Heart right ventricle (tissue), 16 donors: ENCODE measurements at regions not wholly inside any gene's neighbourhood (a gene's known extent, or its start where the extent isn't known, plus 50 kb on each side); places are given as distances from the start of the nearest gene placed in this dataset.
A peak's percentile ranks its signal among the peaks of the same experiment; 100 is the strongest.

Source experiments
- ATAC-seq, 8 donors: fragments of 200-7000 bp; cut with Tn5 transposase; one replicate each; pipeline ENCODE4 v1.9.1; 2020; ENCODE audit warnings: mild to moderate bottlenecking in 8 of 8, moderate library complexity in 8 of 8, moderate number of reproducible peaks in 1 of 8
- DNase-seq, 2 donors: peaks; one replicate each; pipeline ENCODE4 v3.0.0-alpha.2; 2020
- H3K27ac ChIP-seq, 10 donors: fragments of 200-600 bp; sonication (generic) in 2 of 10; one replicate each; pipeline versions ENCODE4 v1.5.0 to v1.8.0; 2020 to 2022; ENCODE audit warnings: mild to moderate bottlenecking in 3 of 10
- H3K27me3 ChIP-seq, 7 donors: fragments of 200-600 bp; one replicate each; pipeline ENCODE4 v1.8.0; 2021 to 2022; ENCODE audit warnings: mild to moderate bottlenecking in 2 of 7
- H3K36me3 ChIP-seq, 9 donors: fragments of 200-600 bp; sonication (generic) in 1 of 9; one replicate each; pipeline versions ENCODE4 v1.5.0 to v1.8.0; 2020 to 2022; ENCODE audit warnings: mild to moderate bottlenecking in 2 of 9
- H3K4me1 ChIP-seq, 9 donors: fragments of 200-600 bp; sonication (generic) in 1 of 9; one replicate each; pipeline versions ENCODE4 v1.5.0 to v1.8.0; 2020 to 2022; ENCODE audit warnings: mild to moderate bottlenecking in 4 of 9
- H3K4me3 ChIP-seq, 10 donors: fragments of 200-600 bp; sonication (generic) in 2 of 10; one replicate each; pipeline versions ENCODE4 v1.5.0 to v1.8.0; 2020 to 2022; ENCODE audit warnings: mild to moderate bottlenecking in 7 of 10, moderate library complexity in 2 of 10
- H3K9me3 ChIP-seq, 11 donors: fragments of 200-600 bp in 10 of 11; sonication (generic) in 2 of 11; one replicate each; pipeline versions ENCODE4 v1.5.0 to v1.8.0; 2013 to 2022; ENCODE audit warnings: mild to moderate bottlenecking in 2 of 11, control low read depth in 1 of 11, moderate library complexity in 1 of 11
- WGBS, 2 donors: extraction: QIAGEN DNeasy Blood & Tissue Kit; methylation state at CpG; one replicate each; pipeline ENCODE4 v1.1.7; 2013; ENCODE audit warnings: inconsistent platforms in 1 of 2; 5-methylcytosine and 5-hydroxymethylcytosine counted together
- intact Hi-C, 10 donors: fragments of 100-400 bp; cut with DNase I; formaldehyde crosslinking; loops; one replicate each; pipeline versions ENCODE4 v1.11.1 to v1.14.2; 2022
- TF ChIP-seq, protein P1 (sequence below), 9 donors: fragments of 200-600 bp; sonication (generic) in 2 of 9; IDR thresholded peaks; one replicate each; pipeline versions ENCODE4 v1.5.0 to v1.8.0; 2021 to 2022; ENCODE audit warnings: antibody characterized with exemption in 9 of 9, mild to moderate bottlenecking in 5 of 9, moderate library complexity in 1 of 9
- donor health status: Arrhythmogenic right ventricular cardiomyopathy.
- donor health status: ischemic (EF 13 %, LVEDD 7.1; RV severe dilation, severe dysfunction).
- donor health status: healthy with polysubstance abuse.
- donor health status: DM: no; HTN: yes; CAD: no.
- donor health status: DM: no; HTN: no; CAD: no.
- donor health status: ischemic (EF 25% LVEDD 6.9; RV normal size, moderate dysfunction).
- donor health status: ischemic (EF 25% LVEDD 5.7; RV mildly dilated, moderate dysfunction).
- donor health status: healthy.
- donor health status: DM: yes; HTN: yes; CAD: no.
- donor health status: Ischemic cardiomyopathy.
- donor health status: ischemic (EF 35%, LVEDD 5.7; RV mildly dilated, moderate dysfunction).
- donor health status: nonischemic (EF 11% LVEDD 7.7; RV severe dilation, severe dysfunction).
- donor health status: DM: yes; HTN: yes; CAD: no.
- donor health status: PGD.
- donor health status: ischemic (EF 29% LVEDD 5.4; RV normal size, mild dysfunction).
- donor health status: nonischemic (EF 23%, LVEDD 6.1; RV moderate dilation, normal function).

DNA sequence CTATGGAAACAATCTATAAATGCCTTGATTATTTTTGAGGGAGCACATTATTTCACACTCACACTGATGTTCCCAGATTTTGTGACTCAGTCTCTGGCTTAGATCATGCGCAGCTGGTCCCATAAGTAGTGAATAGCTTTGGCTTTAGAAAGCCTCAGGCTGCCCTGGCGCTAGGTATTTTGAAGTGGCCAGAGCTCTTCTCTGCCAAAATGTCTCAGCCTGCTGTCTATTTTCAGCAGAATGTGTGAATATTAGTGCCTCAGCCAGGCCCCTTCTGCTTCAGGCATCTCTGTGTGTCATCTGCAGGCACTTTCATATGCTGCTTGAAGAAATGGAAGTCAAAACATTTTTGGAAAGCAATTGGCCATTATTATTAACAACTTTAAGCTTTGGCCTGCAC is 931.0 kb upstream of the INTU start:
- ATAC-seq (peak; percentile 80 to 95 (median 90)), DNase-seq (peak; percentile 9 to 41)
- peaks cover 0 to 12% (median 0%) of the 10 kb centered on the region in 9 donors for H3K4me1 ChIP-seq
- TF ChIP-seq, protein P1, sequence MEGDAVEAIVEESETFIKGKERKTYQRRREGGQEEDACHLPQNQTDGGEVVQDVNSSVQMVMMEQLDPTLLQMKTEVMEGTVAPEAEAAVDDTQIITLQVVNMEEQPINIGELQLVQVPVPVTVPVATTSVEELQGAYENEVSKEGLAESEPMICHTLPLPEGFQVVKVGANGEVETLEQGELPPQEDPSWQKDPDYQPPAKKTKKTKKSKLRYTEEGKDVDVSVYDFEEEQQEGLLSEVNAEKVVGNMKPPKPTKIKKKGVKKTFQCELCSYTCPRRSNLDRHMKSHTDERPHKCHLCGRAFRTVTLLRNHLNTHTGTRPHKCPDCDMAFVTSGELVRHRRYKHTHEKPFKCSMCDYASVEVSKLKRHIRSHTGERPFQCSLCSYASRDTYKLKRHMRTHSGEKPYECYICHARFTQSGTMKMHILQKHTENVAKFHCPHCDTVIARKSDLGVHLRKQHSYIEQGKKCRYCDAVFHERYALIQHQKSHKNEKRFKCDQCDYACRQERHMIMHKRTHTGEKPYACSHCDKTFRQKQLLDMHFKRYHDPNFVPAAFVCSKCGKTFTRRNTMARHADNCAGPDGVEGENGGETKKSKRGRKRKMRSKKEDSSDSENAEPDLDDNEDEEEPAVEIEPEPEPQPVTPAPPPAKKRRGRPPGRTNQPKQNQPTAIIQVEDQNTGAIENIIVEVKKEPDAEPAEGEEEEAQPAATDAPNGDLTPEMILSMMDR (IDR thresholded peaks at IDR 0.05): no peak
- H3K36me3 ChIP-seq: no peaks in the 10 kb centered on the region
- no peaks in the 10 kb centered on the region for H3K9me3 ChIP-seq
- H3K27ac ChIP-seq: peak overlapping the region in 1 of 10 donors; percentile 24
- intact Hi-C loops: no loop called here
- no peak overlapping the region for H3K4me3 ChIP-seq
- H3K27me3 ChIP-seq: no peaks in the 10 kb centered on the region
- WGBS, 2 donors: 33 to 51% methylated on average over 2 of the region's 2 CpGs

DNA sequence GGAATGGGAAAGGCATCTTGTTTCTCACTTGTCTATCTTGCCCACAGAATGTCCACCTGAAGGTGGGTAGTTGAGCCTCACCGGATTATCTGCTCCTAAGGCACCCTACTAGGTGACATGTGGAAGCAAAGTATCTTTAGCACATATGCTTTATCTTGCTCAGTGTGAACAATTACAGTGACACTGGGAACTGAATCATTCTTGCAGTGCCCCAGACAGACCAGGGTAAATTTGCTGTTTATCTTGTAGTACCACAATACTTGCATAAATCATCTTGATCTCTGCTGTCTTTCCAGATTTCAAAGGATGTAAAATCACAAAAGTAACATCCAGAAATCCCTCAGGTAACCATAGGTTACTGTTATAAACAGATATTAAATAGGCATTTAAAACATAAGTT is 930.0 kb upstream of the INTU start:
- intact Hi-C loops: no loop called here
- WGBS, 2 donors: 33 to 43% methylated on average over 1 of the region's 1 CpG
- H3K4me3 ChIP-seq: no peak overlapping the region
- DNase-seq (no peak), ATAC-seq (no peak)
- no peaks in the 10 kb centered on the region for H3K27me3 ChIP-seq
- peaks cover 0 to 12% (median 0%) of the 10 kb centered on the region in 9 donors for H3K4me1 ChIP-seq
- TF ChIP-seq, protein P1 (IDR thresholded peaks at IDR 0.05): no peak
- no peak overlapping the region for H3K27ac ChIP-seq
- no peaks in the 10 kb centered on the region for H3K36me3 ChIP-seq
- H3K9me3 ChIP-seq: no peaks in the 10 kb centered on the region

DNA sequence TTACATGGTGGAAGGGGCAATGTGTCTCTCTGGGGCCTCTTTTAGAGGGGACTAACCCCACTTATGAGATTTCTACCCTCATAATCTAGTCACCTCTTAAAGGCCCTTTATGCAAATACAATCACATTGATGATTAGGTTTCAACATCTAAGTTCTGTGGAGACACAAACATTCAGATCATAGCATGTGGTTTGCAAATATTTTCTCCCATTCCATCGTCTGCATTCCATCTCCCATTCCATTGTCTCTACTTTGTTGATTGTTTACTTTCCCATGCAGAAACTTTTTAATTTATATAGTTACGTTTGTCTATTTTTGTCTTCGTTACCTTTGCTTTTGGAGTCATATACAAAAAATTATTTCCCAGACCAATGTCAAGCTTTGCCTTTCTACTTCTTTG is 927.5 kb upstream of the INTU start:
- no peaks in the 10 kb centered on the region for H3K36me3 ChIP-seq
- ATAC-seq (no peak), DNase-seq (no peak)
- TF ChIP-seq, protein P1 (IDR thresholded peaks at IDR 0.05): no peak
- no peaks in the 10 kb centered on the region for H3K27me3 ChIP-seq
- WGBS, 2 donors: 74 to 82% methylated on average over 3 of the region's 3 CpGs
- no peak overlapping the region for H3K27ac ChIP-seq
- H3K4me3 ChIP-seq: no peak overlapping the region
- peaks cover 0 to 12% (median 0%) of the 10 kb centered on the region in 9 donors for H3K4me1 ChIP-seq
- intact Hi-C loops: no loop called here
- H3K9me3 ChIP-seq: no peaks in the 10 kb centered on the region

DNA sequence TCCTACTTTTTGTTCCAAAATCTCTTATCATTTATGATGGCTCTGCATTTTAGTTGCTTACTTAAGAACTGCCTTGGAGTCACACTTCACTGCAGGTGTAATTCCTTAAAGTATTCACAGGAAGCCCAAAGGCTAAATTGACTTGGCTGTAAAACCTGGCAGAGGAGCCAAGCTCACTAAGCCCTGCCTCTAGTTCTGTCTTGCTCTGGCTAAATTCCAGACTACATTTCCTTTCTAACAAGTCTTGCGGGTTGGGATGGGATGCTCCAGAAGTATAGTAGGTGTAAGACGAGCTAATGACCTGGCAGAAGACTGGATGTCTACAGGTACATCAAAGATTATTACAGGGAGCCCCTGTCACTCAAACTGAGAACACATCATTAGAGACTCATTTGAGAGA is 924.0 kb upstream of the INTU start:
- H3K27me3 ChIP-seq: no peaks in the 10 kb centered on the region
- intact Hi-C loops: no loop called here
- H3K4me1 ChIP-seq: peaks cover 0 to 3% (median 0%) of the 10 kb centered on the region in 9 donors
- H3K36me3 ChIP-seq: no peaks in the 10 kb centered on the region
- DNase-seq: no peak
- TF ChIP-seq, protein P1 (IDR thresholded peaks at IDR 0.05): no peak
- H3K4me3 ChIP-seq: no peak overlapping the region
- ATAC-seq: no peak
- H3K9me3 ChIP-seq: no peaks in the 10 kb centered on the region
- H3K27ac ChIP-seq: no peak overlapping the region
- WGBS, 2 donors: 49 to 66% methylated on average over 2 of the region's 2 CpGs
